Muscle of back (tissue), 3 donors: ENCODE measurements at regions not wholly inside any gene's neighbourhood (a gene's known extent, or its start where the extent isn't known, plus 50 kb on each side); places are given as distances from the start of the nearest gene placed in this dataset.
"Not testable (repeated sequence)": the region's sequence is repeated elsewhere in the genome, so short reads cannot be mapped to it uniquely, and the experiment has no call there.

Experiments
- DNase-seq, 3 donors: peaks; one replicate each; pipeline versions ENCODE4 v3.0.0 to v3.0.0-alpha.2; 2013

DNA sequence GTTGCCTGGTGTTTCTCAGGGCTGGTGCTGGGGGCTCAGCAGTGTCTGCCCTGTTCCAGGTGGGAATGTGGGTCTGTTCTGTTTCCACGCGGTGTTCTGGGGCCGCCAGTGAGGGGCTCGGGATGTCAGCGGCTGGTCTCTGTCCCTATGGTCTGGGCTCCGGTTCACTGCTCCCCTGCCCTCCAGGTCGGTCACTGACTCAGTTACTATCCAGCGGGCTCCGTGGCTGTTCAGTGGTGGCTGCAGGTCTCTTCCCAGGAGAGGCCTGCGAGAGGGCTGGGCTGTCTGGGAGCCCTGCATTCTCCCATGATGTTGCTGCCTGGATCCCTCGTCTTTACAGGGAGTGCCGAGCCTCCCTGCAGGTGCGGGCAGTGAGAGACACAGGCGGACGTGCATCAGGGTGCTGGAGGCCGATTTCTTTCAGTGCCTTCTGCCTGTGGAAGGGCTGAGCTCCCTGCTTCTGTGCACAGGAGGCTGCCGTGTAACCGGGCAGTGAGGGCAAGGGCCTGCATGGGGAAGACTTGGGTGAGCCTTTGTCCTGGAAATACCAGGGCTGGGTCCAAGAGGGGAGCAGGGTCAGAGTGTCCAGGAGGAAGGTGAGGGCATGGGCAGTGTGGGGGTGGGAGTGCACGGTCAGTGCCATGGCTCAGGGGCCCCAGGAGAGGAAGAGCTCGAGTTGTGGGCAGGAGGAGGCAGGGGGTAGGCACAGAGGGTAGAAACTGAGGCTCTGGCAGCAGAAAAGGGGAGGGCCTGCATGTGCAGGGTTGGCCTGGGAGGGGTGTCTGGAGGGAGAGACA, 391.0 kb downstream of the TMEM121 start:
- not testable (repeated sequence) for DNase-seq

DNA sequence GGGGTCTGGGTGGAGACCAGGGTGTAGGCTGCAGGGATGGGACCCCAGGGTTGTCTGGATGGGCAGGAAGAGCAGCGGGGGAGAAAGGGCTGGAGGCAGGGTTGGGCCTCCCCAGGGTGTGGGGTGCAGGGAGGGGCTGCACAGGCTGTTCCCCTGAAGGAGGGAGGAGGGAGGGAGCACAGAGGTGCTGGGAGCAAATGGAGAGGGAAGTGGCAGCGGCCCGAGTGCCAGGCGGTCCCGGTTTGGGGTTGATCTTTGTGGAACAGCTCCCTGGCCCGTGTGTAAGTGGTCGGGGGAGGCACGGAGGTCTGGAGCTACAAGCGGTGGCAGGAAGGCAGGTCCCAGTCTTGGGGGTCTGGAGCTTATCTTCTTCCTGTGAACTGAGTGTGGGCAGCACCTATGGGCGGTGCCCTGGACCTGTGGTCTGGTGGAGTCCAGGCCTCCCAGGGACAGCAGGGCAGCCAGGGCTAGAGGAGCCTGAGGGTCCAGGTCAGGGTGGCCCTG, 391.6 kb downstream of the TMEM121 start:
- DNase-seq, result no peak

DNA sequence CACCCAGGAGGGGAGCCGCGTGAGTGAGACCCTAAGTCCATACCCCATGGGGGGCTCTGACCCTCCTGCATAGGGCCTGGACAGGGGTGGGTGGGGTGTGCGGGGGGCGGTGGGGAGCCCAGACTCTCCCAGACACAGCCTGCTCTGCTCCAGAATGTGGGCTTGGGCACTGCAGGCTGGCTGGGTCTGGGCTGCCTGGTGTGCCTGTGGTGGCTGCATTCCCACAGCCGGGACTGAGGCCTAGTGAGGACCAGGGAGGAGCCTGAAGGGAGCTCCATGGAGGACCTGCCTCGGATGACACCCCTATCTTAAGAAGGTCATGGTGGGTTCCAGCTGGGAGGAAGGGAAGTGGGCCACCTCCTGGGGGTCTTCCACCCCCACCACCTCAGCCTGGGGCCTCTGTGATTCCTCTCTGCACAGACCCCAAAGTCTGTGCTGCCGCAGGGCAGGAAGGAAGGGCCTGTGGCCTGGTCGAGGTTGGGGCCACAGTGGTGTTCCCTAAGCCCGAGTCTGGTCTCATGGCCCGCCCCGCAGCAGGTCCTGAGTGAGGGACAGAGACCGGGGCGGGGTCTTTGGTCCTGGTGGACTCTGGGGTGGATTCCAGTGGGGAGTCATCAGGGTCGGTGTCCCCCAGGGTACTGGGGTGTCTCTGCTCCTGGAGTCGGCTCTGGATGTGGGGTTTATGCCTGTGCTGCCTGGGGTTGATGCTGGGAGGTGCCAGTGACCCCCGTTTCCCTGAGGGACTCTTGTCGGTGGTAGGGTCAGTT, 392.3 kb downstream of the TMEM121 start:
- no peak for DNase-seq

DNA sequence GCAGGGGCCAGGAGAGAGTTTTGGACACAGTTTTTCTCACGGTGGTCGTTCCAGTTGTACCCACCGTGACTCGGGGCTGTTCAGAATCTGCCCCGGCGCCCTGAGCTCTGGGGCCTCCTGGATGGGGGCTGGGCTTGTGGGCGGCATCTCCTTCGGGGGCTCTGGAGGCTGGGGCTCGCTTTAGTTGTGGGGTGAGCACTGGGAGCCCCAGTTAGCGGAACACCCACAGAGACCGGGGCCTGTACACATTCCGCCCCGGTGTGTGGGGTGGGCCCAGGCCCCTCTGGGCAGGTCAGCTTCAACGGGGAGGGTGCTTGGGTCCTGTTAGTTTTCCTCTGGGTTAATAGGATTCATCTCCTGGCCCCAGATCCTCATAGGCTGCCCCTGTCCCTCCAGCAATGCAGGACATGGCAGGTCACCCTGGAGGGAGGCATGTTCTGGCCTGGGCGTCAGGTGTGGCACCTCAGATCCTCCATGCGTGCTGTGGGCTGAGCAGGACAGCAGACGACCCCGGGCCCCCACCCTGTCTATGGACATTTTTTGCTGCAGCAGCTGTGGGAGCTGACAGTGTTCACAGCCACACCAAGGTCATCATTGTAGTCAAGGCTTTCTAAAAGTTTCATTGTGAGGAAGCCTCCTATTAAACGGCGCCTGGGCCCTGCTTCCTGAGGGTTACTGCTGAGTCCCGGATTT, 393.2 kb downstream of the TMEM121 start:
- no peak for DNase-seq

DNA sequence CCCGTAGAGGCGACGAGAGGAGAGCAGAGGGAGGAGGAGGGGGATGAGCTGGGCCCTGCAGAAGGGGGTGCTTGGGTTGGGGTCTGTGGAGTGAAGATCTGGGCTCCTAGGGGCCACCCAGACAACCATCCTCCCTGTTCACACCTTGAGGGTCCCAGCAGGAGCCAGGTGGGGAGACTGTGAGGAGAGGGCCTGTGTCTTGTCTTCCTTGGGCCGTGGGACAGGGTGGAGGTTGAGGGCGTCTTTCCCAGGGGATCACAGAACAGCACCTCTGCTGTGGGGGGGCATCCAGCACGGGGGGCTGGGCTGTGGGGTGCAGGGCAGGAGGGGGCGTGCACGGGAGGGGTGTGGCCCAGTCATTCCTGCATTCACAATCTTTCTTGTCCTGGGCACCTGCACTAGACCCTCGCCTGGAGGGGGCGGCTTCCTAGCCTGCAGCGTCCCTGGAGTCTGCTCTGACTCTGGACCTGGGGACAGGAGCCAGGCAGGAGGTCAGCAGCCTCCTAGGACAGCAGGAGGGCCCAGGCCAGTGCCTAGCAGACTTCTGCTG, 393.8 kb downstream of the TMEM121 start:
- DNase-seq, result not testable (repeated sequence)

DNA sequence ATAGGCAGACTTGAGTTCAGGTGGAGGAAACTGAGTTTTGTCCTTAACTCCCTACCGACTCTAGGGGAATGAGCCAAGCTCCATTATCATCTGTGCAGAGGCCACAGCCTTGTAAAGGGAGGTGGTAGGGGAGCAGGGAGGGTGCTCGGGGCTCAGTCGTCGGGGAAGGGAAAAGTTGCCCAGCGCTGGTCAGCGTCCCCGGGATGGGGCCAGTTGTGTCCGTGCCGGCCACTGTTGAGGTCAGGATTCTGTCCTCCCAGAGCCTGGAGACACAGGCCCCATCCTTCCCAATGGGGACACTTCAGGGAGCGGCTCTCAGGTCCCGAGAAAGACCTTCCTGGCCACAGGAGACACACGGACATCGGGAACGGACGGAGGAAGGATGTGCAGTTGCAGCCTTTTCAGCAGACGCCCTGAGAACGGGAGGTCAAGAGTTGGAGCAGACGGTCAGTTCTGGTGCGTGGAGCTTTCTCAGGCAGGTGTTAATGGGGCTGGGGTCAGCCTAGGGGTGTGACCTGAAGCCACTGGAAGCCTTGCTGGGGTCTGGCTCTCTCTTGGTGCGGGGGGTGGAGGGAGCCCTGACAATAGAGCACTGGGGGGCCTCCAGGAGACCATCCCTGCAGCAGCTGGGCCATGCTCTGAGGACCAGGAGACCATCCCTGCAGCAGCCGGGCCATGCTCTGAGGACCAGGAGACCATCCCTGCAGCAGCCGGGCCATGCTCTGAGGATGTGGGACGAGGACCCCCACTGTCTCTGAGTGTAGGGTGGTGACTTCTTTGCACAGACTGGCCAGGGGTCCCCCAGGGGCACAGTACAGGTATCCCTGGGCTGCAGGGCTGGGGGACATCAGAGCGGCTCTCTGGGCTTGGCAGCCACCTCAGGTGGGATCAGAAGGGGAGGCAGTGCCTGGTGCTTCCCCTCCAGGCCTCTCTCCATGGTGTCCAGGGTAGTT, 394.7 kb downstream of the TMEM121 start:
- not testable (repeated sequence) for DNase-seq

DNA sequence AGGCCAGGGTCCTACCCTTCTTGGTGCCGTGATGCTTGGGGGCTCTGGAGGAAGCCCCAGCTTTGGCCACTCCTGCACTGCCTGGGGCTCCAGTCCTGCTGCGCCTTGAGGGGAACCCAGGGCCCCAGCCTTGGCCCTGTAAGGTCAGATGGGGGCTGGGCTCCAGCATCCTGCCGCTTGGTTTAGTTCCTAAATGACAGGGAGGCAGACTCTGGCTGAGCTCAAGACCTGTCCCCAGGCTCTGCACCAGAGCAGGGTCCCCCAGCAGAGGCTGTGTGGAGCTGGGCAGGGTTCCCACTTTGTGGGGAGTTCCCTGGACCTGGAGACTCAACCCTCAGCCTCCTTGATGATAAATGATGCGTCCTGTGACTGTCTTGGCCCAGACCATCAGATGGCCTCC, 395.4 kb downstream of the TMEM121 start:
- DNase-seq, result not testable (repeated sequence)

DNA sequence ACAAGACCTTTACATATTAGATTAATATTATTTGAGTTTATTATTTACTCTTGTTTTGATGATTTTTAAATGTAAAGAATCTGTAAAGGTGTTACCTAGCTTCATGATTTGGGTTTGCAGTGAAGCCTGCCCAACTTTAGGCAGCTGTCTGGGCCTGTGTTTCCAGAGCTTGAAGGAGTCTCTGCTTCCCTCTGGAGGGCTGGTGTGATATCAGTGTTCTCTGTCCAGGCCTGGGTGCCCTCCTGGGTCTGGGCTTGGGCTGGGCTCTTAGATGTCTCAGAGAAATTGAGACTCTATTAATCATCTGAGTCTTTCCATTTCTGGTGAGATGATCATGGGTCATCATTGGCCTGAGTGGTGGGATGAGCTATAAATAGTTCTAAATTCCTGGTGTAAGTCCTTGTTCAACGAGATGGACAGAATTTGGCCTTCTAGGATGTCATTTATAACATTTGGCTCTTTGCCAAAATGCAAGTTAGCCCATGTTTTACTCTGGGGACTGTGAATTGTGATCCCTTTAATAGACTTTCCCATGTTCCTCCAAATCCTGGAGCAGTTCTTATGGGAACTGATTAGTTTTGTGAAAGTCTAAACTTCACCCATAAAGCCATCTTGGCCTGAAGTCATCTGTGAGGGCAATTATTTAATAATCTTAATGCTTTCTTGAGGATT, 397.3 kb downstream of the TMEM121 start:
- DNase-seq, result not testable (repeated sequence)

DNA sequence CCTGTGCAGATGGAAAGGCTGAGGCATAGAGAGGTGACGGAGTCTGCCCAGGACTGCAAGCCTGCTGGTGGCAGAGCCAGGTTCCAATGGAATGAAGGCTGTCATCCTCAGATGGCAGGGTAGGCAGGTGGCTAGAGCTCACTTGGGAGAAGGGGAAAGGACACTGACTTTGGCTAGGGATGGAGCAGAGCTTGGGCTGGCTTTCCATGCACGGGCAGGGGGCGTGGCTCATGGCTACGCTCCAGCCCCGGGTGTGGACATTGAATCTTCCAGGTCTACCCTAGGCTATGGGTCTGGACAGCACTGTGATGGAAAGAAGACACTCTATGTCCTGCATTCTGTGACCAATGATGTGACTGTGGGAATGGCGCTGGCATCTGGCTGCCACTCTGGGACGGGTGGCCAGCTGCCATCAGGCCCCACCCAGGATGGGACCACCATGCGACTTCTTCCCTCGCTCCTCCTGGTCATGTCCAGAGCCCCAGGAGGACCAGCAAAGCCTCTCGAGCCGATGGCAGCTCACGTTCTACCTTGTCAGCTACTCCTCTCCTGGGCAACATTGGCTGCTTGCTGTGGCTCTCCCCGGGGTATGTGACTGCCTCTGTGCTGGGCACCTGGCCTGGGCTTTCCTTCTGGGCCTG, 398.7 kb downstream of the TMEM121 start:
- no peak for DNase-seq

DNA sequence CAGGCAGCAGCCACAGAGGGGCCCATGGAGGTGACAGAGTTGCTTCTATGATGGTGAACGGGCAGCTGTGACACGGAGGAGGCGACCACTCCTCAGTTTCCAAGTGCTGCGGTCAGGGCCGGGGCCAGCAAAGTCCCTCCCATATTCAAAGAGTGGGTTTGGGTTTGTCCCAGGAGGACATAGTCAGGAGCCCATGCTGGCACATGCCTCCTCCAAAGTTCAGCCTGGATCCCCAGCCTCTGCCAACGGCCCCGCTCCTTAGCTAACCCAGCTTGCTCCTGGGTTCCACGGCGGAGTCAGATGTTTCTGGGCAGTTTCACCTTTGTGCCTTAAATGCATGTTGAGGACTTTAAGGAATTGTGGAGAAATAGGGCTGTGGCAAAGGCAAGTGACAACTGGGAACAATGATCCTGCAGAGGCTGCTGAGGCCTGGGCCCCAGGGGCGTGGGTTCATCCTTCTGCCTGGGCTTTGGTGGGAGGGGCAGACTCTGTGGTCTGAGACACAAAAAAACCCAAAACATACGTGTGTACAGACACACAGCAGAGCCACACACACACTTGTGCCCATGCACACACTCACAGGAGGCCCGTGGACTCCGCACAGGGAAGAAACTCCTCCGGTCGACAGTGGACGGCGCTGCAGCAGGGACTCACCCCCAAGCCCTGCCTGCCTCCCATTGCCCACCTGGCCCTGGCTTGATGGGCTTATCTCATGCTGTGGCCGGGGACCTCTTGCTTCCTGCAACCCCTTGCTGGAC, 399.4 kb downstream of the TMEM121 start:
- no peak for DNase-seq

DNA sequence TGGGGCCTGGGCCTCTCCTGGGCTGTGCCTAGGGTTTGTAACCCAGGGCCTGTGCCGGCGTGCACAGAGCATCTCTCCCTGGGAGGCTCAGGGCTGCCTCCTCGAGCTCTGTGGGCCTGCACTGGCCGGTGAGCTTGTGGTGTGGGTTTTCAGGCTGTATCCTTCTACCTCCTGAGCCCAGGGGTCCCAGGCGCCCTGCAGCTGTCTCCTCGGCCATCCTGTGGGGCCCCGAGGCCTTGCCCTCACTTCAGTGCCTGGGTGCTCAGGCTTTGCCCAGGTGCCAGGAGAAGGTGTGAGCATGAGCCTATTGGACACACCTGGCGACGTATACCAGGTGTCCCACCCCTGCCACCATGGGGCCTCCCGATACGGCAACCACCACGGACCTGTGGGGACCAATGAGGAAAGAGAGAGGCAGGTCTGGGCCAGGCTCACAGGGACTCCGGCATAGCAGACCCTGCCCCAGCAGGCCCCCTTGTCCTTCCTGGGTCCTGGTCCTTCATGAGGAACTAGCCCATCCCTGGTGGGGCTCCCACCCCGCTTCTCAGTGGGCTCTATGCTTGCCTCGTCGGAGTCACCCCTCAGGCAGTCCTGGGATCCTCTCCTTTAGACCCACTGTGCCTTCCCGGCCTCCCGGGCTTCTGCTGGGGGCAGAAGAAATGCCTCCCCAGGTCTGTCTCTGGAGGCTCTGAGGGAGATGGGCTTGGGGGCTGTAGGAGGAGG, 400.2 kb downstream of the TMEM121 start:
- DNase-seq, result no peak

DNA sequence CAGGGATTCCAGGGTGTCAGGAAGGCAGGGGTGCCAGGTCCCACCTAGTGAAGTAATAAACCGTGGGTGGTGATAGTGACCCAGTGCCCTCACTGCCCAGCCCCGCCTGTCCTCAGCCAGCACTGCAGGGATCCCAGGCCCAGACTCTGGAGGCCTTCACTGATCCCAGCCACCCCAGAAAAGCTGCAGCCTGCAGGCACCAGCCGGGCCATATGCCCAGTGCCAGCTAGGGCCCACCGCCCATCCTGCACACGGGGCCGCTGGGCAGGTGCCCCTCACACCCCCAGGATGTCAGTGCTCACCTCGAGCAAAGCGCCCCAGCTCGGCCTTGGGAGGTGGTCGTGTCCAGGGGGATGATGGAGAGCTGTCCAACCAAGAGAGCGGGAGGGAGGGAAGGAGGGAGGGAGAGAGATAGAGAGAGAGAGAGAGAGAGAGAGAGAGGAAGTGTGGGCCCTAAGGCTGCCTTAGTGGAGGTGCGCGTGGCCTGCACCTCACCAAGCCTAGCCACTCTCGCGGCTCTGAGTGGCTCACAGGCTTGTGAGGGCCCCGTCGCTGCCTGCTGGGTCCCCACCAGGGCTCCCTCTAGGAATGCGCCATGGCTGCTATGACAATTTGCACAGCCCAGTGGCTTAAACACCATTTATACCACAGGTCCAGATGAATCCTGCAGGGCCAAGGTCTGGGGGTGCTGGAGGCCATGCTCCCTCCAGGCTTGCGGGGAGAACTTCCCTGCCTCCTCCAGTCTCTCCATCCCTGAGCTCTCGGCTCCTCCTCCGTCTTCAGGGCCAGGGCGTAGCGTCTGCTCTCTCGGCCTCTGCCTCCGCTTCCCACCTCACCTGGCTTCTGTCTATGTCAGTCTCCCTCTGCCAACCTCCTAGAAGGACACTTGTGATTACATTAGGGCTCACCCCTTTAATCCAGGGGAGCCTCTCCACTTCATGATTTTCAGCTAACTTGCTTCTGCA, 401.0 kb downstream of the TMEM121 start:
- DNase-seq, result no peak

DNA sequence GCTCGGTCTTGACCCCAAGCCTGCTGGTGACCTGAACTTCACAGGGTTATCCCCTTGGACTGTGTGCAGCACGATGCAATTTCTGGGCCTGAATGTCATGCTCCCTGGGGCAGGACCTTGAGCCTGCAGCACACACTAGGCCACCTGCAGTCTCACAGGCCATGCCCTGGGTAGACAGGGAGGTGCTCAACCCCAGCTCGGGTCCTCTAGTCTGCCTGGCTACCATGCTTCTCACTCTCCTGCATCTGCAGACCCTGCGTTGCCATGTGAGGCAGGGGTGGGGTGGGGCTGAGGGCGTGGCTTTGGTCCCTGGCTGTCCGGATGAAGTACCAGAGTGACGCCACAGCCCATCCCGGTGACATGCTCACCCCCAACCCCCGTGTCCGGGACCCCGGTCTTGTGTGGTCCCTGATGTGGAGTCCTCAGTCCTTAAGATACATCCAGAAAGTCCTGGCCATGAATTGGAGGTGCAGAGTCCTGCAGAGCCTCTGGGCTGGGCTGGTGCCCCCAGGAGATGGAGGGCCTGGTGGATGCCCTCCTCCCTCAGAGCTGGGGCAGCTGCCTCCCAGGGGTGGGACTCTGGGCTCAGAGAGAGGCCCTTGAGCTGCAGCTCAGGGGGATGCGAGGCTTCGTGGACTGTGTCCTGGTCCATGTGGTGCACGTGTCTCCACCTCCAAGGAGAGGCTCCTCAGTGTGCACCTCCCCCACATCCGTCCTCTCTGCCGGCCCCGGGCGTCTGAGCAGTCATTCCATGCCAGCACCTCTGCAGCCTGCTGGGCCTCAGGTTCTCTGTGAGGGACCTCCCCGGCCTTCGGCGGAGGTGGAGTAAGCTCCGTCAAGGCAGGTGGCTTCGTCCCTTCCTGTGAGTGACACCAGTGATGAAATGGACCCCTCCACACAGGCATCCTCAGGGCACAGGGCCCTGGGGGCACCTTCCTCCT, 402.1 kb downstream of the TMEM121 start:
- not testable (repeated sequence) for DNase-seq

DNA sequence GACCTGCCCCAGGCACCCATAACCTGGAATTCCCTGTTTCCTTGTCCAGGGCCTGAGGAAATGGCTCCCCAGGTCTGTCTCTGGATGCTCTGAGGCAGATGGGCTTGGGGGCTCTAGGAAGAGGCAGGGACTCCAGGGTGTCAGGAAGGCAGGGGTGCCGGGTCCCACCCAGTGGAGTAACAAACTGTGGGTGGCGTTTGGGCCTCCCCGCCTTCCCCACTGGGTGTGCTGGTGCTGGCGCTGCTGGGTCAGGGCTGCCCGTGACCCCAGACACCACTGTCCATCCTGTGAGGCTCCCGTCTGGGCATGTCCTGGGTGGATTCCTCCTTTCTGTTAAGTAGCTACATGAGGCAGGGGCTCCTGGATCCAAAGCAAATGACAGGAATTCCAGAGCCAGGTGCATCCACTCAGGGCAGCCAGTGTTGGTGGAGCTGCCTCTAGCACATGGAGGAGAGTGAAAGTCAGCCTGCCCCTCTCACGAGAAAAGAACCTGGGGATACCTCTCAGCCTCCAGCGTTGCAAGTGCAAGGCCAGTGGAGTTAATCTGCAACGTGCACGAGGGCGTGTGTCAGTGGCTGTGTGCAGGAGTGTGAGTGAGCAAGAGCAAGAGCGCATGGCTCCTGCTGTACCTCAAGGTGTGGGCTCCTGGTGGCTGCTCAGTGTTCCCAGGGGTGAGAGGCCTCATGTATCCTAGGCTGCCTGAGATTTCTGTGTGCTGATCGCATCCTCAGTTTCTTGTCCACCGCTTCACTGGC, 403.1 kb downstream of the TMEM121 start:
- DNase-seq, result no peak

DNA sequence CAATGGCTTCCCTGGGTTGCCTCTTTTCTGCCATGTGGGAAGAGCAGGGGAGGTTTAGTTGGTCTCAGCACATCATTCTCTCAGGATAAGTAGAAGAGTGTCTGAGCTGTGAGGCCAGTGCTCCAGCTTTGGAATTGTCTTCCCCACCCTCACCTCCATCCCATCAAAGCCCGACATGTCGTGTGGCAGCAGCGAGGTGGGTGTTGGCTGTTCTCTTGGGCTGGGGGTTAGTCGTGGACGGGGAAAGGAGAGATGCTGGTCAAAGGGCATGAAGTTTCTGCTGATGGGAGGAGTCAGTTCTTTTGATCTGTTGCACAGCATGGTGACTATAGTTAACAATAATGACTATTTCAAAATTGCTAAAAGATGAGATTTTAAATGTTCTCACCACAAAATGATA, 404.2 kb downstream of the TMEM121 start:
- DNase-seq, result no peak
